ENCODE measurements at regions not wholly inside any gene's neighbourhood (a gene's known extent, or its start where the extent isn't known, plus 50 kb on each side); places are given as distances from the start of the nearest gene placed in this dataset.

GRCh38 chr5:85225388-85225787 lies 840.7 kb upstream of the EDIL3 start:
- TF ChIP-seq POLR2A (IDR thresholded peaks at IDR 0.05; ENCODE audit: low read length) (no peak), GATA1 (IDR thresholded peaks at IDR 0.05; ENCODE audit: low read depth, low read length) (no peak)

Measured in erythroblast (primary cell).